Medulla oblongata (tissue), 1 donor: ENCODE measurements at regions not wholly inside any gene's neighbourhood (a gene's known extent, or its start where the extent isn't known, plus 50 kb on each side); places are given as distances from the start of the nearest gene placed in this dataset.
"Not testable (repeated sequence)": the region's sequence is repeated elsewhere in the genome, so short reads cannot be mapped to it uniquely, and the experiment has no call there.

Source experiments
- DNase-seq: peaks from one replicate; pipeline ENCODE4 v3.0.0-alpha.2; 2015; ENCODE audit errors: extremely low spot score

- no peak for DNase-seq
These were observed 73.4 kb upstream of the HMGXB4 start for GRCh38 chr22:35183917-35184316.

DNA sequence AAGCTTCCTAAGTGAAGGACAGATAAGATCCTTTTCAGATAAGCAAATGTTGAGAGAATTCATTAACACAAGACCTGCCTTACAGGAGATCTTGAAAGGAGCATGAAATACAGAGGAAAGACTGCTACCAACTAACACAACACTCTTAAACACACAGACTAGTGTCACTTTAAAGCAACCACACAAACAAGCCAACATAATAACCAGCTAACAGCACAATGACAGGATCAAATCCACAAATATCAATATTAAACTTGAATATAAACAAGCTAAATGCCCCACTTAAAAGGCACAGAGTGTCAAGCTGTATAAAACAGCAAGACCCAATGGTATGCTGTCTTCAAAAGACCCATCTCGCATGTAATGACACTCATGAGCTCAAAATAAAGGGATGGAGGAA lies 70.8 kb upstream of the HMGXB4 start:
- DNase-seq: no peak

- DNase-seq: not testable (repeated sequence)
These were observed 68.4 kb upstream of the HMGXB4 start for GRCh38 chr22:35188930-35189329.

DNA sequence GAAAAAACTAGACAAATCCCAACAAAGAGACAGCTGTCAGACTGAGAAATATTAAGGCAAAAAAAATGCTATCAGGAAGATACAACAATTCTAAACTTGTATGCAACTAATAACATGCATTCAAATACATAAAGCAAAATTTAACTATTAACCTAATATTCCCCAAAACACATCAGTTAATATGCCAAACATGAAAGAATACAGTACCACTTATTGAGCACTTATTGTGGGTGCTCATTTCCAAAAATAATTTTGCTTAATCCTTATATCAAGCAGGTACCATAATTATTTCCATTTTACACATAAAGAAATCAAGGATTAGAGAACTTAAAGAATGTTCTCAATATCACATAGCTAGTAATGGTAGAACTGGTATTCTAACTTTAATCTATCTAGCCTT lies 67.7 kb upstream of the HMGXB4 start:
- no peak for DNase-seq

- DNase-seq: no peak
These were observed 65.9 kb upstream of the HMGXB4 start for GRCh38 chr22:35191412-35191811.

DNA sequence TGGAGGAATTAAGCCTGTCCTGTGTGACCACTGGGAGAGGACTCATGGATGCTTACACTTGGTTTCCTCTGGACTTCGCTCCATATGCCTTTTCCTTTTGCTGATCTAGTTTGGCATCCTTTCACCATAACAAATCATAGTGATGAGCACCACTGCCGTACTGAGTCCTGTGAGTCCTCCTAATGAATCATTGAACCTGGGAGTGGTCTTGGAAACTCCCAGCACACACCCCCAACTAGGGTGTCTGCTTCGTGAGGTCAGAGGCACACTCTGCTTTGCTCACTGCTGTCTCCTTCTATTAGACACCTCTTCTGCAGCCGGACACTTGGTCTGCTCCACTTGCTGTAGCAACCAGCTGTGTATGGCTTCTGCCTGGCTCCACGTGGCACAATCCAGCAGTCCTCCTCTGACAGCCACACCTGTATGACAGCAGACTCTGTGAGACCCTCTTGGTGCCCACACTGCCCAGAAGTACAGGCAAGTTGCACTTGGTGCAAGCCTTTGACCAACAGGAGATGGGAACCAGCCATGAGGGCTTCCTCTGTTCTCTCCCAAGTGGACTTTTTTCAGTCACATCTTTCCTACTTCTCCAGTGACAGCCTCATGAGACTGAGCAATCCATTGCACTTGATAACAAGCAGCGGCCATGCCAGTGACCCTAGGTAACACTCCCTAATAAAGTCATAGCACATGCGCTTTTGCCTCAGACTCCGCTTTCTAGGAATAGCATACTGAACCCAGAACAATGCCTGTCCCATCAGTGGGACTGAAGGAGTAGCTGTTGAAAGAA lies 65.0 kb upstream of the HMGXB4 start:
- DNase-seq: no peak

DNA sequence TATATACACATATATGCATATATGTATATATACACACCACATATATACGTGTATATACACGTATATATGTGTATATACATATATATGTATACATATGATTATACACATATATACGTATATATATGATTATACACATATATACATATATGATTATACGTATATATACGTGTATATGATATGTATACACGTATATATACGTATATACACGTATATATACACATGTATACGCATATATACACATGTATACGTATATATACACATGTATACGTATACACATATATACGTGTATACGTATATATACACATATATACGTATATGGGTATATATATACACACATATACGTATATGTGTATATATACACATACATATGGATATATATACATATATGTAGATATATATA lies 62.1 kb upstream of the HMGXB4 start:
- DNase-seq: no peak

DNA sequence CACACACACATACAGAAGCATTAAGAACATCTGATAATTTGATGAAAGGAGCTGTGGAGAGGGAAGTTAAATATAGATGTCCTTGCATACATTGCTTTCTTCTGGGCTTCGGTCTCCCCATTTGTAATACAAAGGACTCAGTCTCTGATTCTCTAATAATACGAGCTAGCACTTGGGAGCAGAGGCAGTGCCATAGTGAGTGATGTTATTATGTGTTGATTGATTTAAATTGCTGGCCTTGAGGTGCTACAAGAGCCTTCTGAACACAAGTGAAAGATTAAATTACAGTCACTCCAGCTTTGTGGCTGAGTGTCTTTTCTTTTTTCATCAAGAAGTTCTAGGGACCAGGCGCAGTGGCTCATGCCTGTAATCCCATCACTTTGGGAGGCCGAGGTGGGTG lies 61.5 kb upstream of the HMGXB4 start:
- DNase-seq: no peak

GRCh38 chr22:35197071-35197470 lies 60.2 kb upstream of the HMGXB4 start:
- no peak for DNase-seq

- no peak for DNase-seq
These were observed 59.4 kb upstream of the HMGXB4 start for GRCh38 chr22:35197886-35198285.

DNA sequence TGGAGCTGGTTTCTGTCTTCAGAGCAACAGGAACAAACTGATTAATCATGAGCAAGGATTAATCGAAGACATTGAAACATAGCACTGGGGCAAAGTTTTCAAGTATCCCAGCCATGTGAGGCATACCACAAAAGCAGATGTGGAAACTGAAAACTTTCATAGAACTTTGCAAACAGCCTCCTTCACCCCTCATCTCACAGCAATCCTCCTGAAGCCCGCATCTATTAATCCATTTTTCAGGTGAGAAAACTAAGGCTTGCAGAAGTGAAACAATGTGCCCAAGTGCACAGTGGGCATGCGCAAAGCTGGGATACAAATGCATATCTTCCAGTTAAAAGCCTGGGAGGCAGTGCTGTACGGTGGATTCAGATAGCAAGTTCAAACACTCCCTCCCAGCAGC lies 58.6 kb upstream of the HMGXB4 start:
- no peak for DNase-seq

GRCh38 chr22:35202376-35202775 lies 54.9 kb upstream of the HMGXB4 start:
- DNase-seq: no peak

GRCh38 chr22:35203583-35203982 lies 53.7 kb upstream of the HMGXB4 start:
- no peak for DNase-seq

- no peak for DNase-seq
These were observed 52.2 kb upstream of the HMGXB4 start for GRCh38 chr22:35204807-35205775.

DNA sequence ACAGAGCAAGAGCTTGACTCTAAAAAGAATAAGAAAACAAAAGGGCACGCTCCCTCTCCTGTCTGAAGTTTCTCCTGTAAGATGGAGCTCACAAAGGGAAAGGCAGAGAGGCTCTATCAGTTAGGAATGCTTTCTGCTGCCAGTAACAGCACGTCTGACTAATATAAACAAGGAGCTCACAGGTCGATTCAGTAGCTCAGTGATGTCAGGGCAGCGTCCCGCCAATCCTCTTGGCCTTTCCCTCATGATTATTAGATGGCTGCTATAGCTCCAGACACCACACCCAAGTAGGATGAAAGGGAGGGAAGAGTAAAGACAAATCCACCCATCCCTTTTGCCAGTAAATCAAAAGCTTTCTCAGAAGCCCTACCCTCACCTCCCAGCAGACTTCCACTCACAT lies 51.3 kb upstream of the HMGXB4 start:
- no peak for DNase-seq

DNA sequence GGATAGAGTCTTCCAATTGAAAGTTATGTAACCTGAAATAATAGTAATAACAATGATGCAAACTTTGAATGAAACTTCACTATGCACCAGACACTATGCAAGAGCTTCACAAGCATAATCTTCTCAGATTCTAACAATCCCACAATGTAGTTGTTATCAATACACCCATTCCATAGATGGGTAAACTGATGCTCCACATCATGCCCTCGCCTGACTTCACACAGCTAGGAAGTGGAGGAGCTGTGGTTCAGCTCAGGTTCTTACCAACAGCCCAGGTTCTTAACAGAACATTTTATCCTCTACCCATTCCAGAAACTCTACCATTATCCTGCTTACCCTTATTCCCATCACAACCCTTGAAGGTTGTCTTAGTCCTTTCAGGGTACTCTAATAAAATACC lies 50.4 kb upstream of the HMGXB4 start:
- no peak for DNase-seq
